ENCODE measurements at regions not wholly inside any gene's neighbourhood (a gene's known extent, or its start where the extent isn't known, plus 50 kb on each side); places are given as distances from the start of the nearest gene placed in this dataset.

GRCh38 chr10:33492701-33493345 lies 158.4 kb upstream of the NRP1 start:
- DNase-seq (ENCODE audit: low read depth, low spot score): no peak
- H3K36me3 ChIP-seq (ENCODE audit: control insufficient read depth in 2 of 2, extremely low read depth in 1 of 2, insufficient read depth in 2 of 2, low read length in 2 of 2): no peaks in the 10 kb centered on the region
- dilution Hi-C loops (cut with MboI; ENCODE audit: extremely low pct_ligation_motif_present, low sequenced_read_pairs): no loop called here
- no peaks in the 10 kb centered on the region for H3K9me3 ChIP-seq (ENCODE audit: control insufficient read depth, low read depth, low read length)
- no peak for FAIRE-seq
- no peaks in the 10 kb centered on the region for H3K27me3 ChIP-seq (ENCODE audit: control insufficient read depth, extremely low read depth, insufficient read depth, low read length)
- no peak overlapping the region for H3K4me2 ChIP-seq (ENCODE audit: control insufficient read depth, extremely low read depth, insufficient read depth, low read depth, low read length)
- H3K4me3 ChIP-seq (ENCODE audit: control insufficient read depth in 2 of 3, extremely low read depth in 1 of 3, insufficient read depth in 2 of 3, low read depth in 1 of 3, low read length in 3 of 3): no peak overlapping the region
- no peak overlapping the region for H3K27ac ChIP-seq (ENCODE audit: control insufficient read depth, insufficient read depth, low read length)
- H3K4me1 ChIP-seq (ENCODE audit: control insufficient read depth, extremely low read depth, insufficient read depth, low read length): no peaks in the 10 kb centered on the region
- no peaks in the 10 kb centered on the region for H3K9me1 ChIP-seq (ENCODE audit: control insufficient read depth, extremely low read depth, insufficient read depth, low read length)
- H4K20me1 ChIP-seq (ENCODE audit: control insufficient read depth, extremely low read depth, insufficient read depth, low read length): no peaks in the 10 kb centered on the region
- TF ChIP-seq EZH2 (IDR thresholded peaks at IDR 0.05; ENCODE audit: low read length): no peak
- TF ChIP-seq CTCF (optimal IDR thresholded peaks at IDR 0.05 in 1 of 3, IDR thresholded peaks at IDR 0.05 in 1 of 3, conservative IDR thresholded peaks at IDR 0.05 in 1 of 3; ENCODE audit: extremely low read depth in 1 of 3, insufficient read depth in 2 of 3, low read length in 3 of 3): no peak
- no peak overlapping the region for H3K9ac ChIP-seq (ENCODE audit: control insufficient read depth, extremely low read depth, insufficient read depth, low read length)
- H2AFZ ChIP-seq (ENCODE audit: control insufficient read depth, low read length): no peak overlapping the region
- no peaks in the 10 kb centered on the region for H3K79me2 ChIP-seq (ENCODE audit: control insufficient read depth, insufficient read depth, low read length)

GRCh38 chr10:33489501-33490176 lies 155.2 kb upstream of the NRP1 start:
- no peaks in the 10 kb centered on the region for H3K79me2 ChIP-seq (ENCODE audit: control insufficient read depth, insufficient read depth, low read length)
- no peak for DNase-seq (ENCODE audit: low read depth, low spot score)
- dilution Hi-C loops (cut with MboI; ENCODE audit: extremely low pct_ligation_motif_present, low sequenced_read_pairs): no loop called here
- no peaks in the 10 kb centered on the region for H3K9me3 ChIP-seq (ENCODE audit: control insufficient read depth, low read depth, low read length)
- H3K9ac ChIP-seq (ENCODE audit: control insufficient read depth, extremely low read depth, insufficient read depth, low read length): no peak overlapping the region
- H3K4me2 ChIP-seq (ENCODE audit: control insufficient read depth, extremely low read depth, insufficient read depth, low read depth, low read length): no peak overlapping the region
- H3K36me3 ChIP-seq (ENCODE audit: control insufficient read depth in 2 of 2, extremely low read depth in 1 of 2, insufficient read depth in 2 of 2, low read length in 2 of 2): no peaks in the 10 kb centered on the region
- H3K9me1 ChIP-seq (ENCODE audit: control insufficient read depth, extremely low read depth, insufficient read depth, low read length): no peaks in the 10 kb centered on the region
- H2AFZ ChIP-seq (ENCODE audit: control insufficient read depth, low read length): no peak overlapping the region
- no peak overlapping the region for H3K4me3 ChIP-seq (ENCODE audit: control insufficient read depth in 2 of 3, extremely low read depth in 1 of 3, insufficient read depth in 2 of 3, low read depth in 1 of 3, low read length in 3 of 3)
- no peak for FAIRE-seq
- no peak overlapping the region for H3K27ac ChIP-seq (ENCODE audit: control insufficient read depth, insufficient read depth, low read length)
- H4K20me1 ChIP-seq (ENCODE audit: control insufficient read depth, extremely low read depth, insufficient read depth, low read length): no peaks in the 10 kb centered on the region
- no peaks in the 10 kb centered on the region for H3K27me3 ChIP-seq (ENCODE audit: control insufficient read depth, extremely low read depth, insufficient read depth, low read length)
- TF ChIP-seq EZH2 (IDR thresholded peaks at IDR 0.05; ENCODE audit: low read length) (no peak), CTCF (optimal IDR thresholded peaks at IDR 0.05 in 1 of 3, IDR thresholded peaks at IDR 0.05 in 1 of 3, conservative IDR thresholded peaks at IDR 0.05 in 1 of 3; ENCODE audit: extremely low read depth in 1 of 3, insufficient read depth in 2 of 3, low read length in 3 of 3) (no peak)
- no peaks in the 10 kb centered on the region for H3K4me1 ChIP-seq (ENCODE audit: control insufficient read depth, extremely low read depth, insufficient read depth, low read length)

Data from keratinocyte (primary cell).